CD14-positive monocyte (primary cell): ENCODE measurements at regions not wholly inside any gene's neighbourhood (a gene's known extent, or its start where the extent isn't known, plus 50 kb on each side); places are given as distances from the start of the nearest gene placed in this dataset.

Experiments used
- DNase-seq, 3 donors: peaks; one replicate each; pipeline ENCODE4 v3.0.0-alpha.2; 2011 to 2022
- H2AFZ ChIP-seq: 2 replicates; pipeline ENCODE4 v1.6.0; 2012; ENCODE audit warnings: mild to moderate bottlenecking, low read depth, low read length, inconsistent platforms; ENCODE audit not compliant: insufficient read depth, poor library complexity, severe bottlenecking
- H3K27ac ChIP-seq, 2 donors: 1 replicate in 1 of 2; 2 replicates in 1 of 2; pipeline ENCODE4 v1.5.1; 2012 to 2013; ENCODE audit warnings: low read length in 2 of 2, control low read depth in 1 of 2, inconsistent platforms in 1 of 2, low read depth in 1 of 2, mild to moderate bottlenecking in 1 of 2
- H3K27me3 ChIP-seq, 2 donors: one replicate each; pipeline versions ENCODE4 v1.6.0 to v1.6.1; 2011 to 2013; ENCODE audit warnings: low read length in 2 of 2; ENCODE audit not compliant: control insufficient read depth in 2 of 2, insufficient read depth in 2 of 2
- H3K36me3 ChIP-seq, 2 donors: replicated peaks in 1 of 2; 1 replicate in 1 of 2; 2 replicates in 1 of 2; pipeline versions ENCODE4 v1.5.1 to v1.6.1; 2012 to 2013; ENCODE audit warnings: low read length in 2 of 2, control low read depth in 1 of 2, inconsistent platforms in 1 of 2, mild to moderate bottlenecking in 1 of 2; ENCODE audit not compliant: insufficient read depth in 2 of 2, control insufficient read depth in 1 of 2
- H3K4me1 ChIP-seq, 2 donors: 1 replicate in 1 of 2; 2 replicates in 1 of 2; pipeline versions ENCODE4 v1.5.1 to v1.6.1; 2012 to 2013; ENCODE audit warnings: low read length in 2 of 2, control low read depth in 1 of 2, inconsistent platforms in 1 of 2, mild to moderate bottlenecking in 1 of 2, moderate library complexity in 1 of 2; ENCODE audit not compliant: insufficient read depth in 2 of 2, control insufficient read depth in 1 of 2
- H3K4me2 ChIP-seq: replicated peaks from 2 replicates; pipeline ENCODE3; 2012; ENCODE audit warnings: low read length, moderate library complexity, mild to moderate bottlenecking; ENCODE audit not compliant: poor library complexity, severe bottlenecking; ENCODE audit errors: extremely low read depth
- H3K4me3 ChIP-seq, 3 experiments: fragments of 200-600 bp in 1 of 3; sonication (generic) in 1 of 3; replicated peaks in 1 of 3; 1 replicate in 2 of 3; 2 replicates in 1 of 3; pipeline ENCODE4 v1.5.1; 2011 to 2013; ENCODE audit warnings: low read length in 3 of 3, mild to moderate bottlenecking in 3 of 3, control low read depth in 2 of 3, low read depth in 2 of 3, inconsistent platforms in 1 of 3, moderate library complexity in 1 of 3
- H3K79me2 ChIP-seq: 2 replicates; pipeline ENCODE4 v1.6.0; 2012; ENCODE audit warnings: mild to moderate bottlenecking, control low read depth, inconsistent platforms, low read length, moderate library complexity; ENCODE audit not compliant: insufficient read depth
- H3K9ac ChIP-seq: 2 replicates; pipeline ENCODE4 v1.6.0; 2017; ENCODE audit warnings: low read length, mild to moderate bottlenecking; ENCODE audit not compliant: insufficient read depth, poor library complexity, severe bottlenecking
- H3K9me3 ChIP-seq, 2 donors: replicated peaks in 1 of 2; 1 replicate in 1 of 2; 2 replicates in 1 of 2; pipeline versions ENCODE4 v1.5.1 to v1.6.1; 2012 to 2013; ENCODE audit warnings: low read length in 2 of 2, control low read depth in 1 of 2; ENCODE audit not compliant: control insufficient read depth in 1 of 2, insufficient read depth in 1 of 2
- H4K20me1 ChIP-seq: 2 replicates; pipeline ENCODE4 v1.6.0; 2012; ENCODE audit warnings: mild to moderate bottlenecking, low read length, control low read depth, moderate library complexity; ENCODE audit not compliant: insufficient read depth
- H3K27ac Mint-ChIP-seq, 7 donors: one replicate each; pipeline ENCODE4 v1.8.0; 2020; ENCODE audit warnings: mild to moderate bottlenecking in 7 of 7, mixed read lengths in 7 of 7, moderate library complexity in 6 of 7, inconsistent platforms in 2 of 7
- H3K27me3 Mint-ChIP-seq, 3 donors: one replicate each; pipeline ENCODE4 v1.8.0; 2021 to 2022; ENCODE audit warnings: low read depth in 3 of 3, mild to moderate bottlenecking in 3 of 3, mixed read lengths in 3 of 3, moderate library complexity in 3 of 3, inconsistent platforms in 1 of 3
- H3K36me3 Mint-ChIP-seq, 2 donors: one replicate each; pipeline ENCODE4 v1.8.0; 2020; ENCODE audit warnings: mixed read lengths in 2 of 2, inconsistent platforms in 1 of 2, mild to moderate bottlenecking in 1 of 2
- H3K4me1 Mint-ChIP-seq: one replicate; pipeline ENCODE4 v1.8.0; 2020; ENCODE audit warnings: mild to moderate bottlenecking, mixed read lengths
- H3K4me3 Mint-ChIP-seq, 2 donors: one replicate each; pipeline ENCODE4 v1.8.0; 2020; ENCODE audit warnings: mild to moderate bottlenecking in 2 of 2, mixed read lengths in 2 of 2, moderate library complexity in 1 of 2
- H3K9me3 Mint-ChIP-seq, 7 donors: one replicate each; pipeline ENCODE4 v1.8.0; 2020 to 2022; ENCODE audit warnings: mixed read lengths in 7 of 7, mild to moderate bottlenecking in 6 of 7, moderate library complexity in 6 of 7, inconsistent platforms in 2 of 7
- WGBS: methylation state at CpG from one replicate; pipeline ENCODE4 v1.1.5; 2013; ENCODE audit warnings: missing lambda C conversion rate; ENCODE audit not compliant: insufficient coverage; 5-methylcytosine and 5-hydroxymethylcytosine counted together
- intact Hi-C, 2 donors: fragments of 100-400 bp; cut with micrococcal nuclease; formaldehyde crosslinking; loops; one replicate each; pipeline versions ENCODE4 v1.15.0 to v1.15.1; 2023
- TF ChIP-seq, protein P1 (sequence below): fragments of 200-600 bp; IDR thresholded peaks from one replicate; pipeline ENCODE4 v1.8.0; 2022; ENCODE audit warnings: antibody characterized with exemption, mild to moderate bottlenecking

- no peaks in the 10 kb centered on the region for H3K79me2 ChIP-seq
Observed at GRCh38 chr20:41719151-41719550, 101.0 kb upstream of the CHD6 start.

DNA sequence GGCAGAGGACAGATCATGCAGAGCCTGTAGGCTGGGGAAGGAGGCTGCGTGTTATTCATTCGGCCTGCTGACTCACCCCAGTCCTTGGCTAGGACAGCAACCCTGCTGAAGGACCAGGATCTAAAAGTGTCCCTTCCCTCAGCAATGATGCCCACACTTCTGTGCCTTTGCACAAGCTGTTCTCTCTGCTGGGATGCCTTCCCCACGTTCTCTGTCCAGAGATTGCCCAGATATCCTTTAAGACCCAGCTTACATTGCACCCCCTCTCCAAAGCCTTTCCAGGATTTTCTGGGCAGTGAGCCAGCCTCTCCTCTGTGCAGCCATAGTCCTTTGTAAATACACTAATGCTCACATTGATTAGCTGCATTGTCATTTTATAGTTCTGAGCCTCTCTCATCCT, 99.3 kb upstream of the CHD6 start:
- intact Hi-C loops = no loop called here

More at GRCh38 chr20:41719151-41719550, 101.0 kb upstream of the CHD6 start:
- TF ChIP-seq, protein P1, sequence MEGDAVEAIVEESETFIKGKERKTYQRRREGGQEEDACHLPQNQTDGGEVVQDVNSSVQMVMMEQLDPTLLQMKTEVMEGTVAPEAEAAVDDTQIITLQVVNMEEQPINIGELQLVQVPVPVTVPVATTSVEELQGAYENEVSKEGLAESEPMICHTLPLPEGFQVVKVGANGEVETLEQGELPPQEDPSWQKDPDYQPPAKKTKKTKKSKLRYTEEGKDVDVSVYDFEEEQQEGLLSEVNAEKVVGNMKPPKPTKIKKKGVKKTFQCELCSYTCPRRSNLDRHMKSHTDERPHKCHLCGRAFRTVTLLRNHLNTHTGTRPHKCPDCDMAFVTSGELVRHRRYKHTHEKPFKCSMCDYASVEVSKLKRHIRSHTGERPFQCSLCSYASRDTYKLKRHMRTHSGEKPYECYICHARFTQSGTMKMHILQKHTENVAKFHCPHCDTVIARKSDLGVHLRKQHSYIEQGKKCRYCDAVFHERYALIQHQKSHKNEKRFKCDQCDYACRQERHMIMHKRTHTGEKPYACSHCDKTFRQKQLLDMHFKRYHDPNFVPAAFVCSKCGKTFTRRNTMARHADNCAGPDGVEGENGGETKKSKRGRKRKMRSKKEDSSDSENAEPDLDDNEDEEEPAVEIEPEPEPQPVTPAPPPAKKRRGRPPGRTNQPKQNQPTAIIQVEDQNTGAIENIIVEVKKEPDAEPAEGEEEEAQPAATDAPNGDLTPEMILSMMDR = no peak
- WGBS = 94% methylated on average over 3 of the region's 4 CpGs
- Mint-ChIP-seq H3K36me3 (no peaks in the 10 kb centered on the region), H3K27ac (no peak overlapping the region), H3K4me1 (no peaks in the 10 kb centered on the region), H3K27me3 (peaks cover 4 to 11% (median 5%) of the 10 kb centered on the region in 3 donors), H3K9me3 (peaks cover 0 to 7% (median 2%) of the 10 kb centered on the region in 7 donors), H3K4me3 (no peak overlapping the region)
- H3K4me2 ChIP-seq = no peak overlapping the region
- intact Hi-C loops = no loop called here
- H3K4me1 ChIP-seq = no peaks in the 10 kb centered on the region
- H2AFZ ChIP-seq = no peak overlapping the region
- no peak for DNase-seq
- H3K36me3 ChIP-seq = no peaks in the 10 kb centered on the region
- no peaks in the 10 kb centered on the region for H3K27me3 ChIP-seq
- no peaks in the 10 kb centered on the region for H3K9me3 ChIP-seq
- H3K27ac ChIP-seq = no peak overlapping the region
- H3K9ac ChIP-seq = no peak overlapping the region
- no peaks in the 10 kb centered on the region for H4K20me1 ChIP-seq
- H3K4me3 ChIP-seq = no peak overlapping the region

More for the DNA sequence above, 99.3 kb upstream of the CHD6 start:
- Mint-ChIP-seq H3K4me1 (no peaks in the 10 kb centered on the region), H3K9me3 (peaks cover 0 to 7% (median 1%) of the 10 kb centered on the region in 7 donors), H3K4me3 (no peak overlapping the region), H3K27ac (no peak overlapping the region), H3K36me3 (no peaks in the 10 kb centered on the region), H3K27me3 (peaks cover 6 to 11% (median 6%) of the 10 kb centered on the region in 3 donors)
- no peaks in the 10 kb centered on the region for H3K27me3 ChIP-seq
- TF ChIP-seq, protein P1 = no peak
- no peak overlapping the region for H3K27ac ChIP-seq
- H3K4me2 ChIP-seq = no peak overlapping the region
- 83% methylated on average over 3 of the region's 3 CpGs for WGBS
- no peaks in the 10 kb centered on the region for H4K20me1 ChIP-seq
- no peaks in the 10 kb centered on the region for H3K79me2 ChIP-seq
- H3K9me3 ChIP-seq = no peaks in the 10 kb centered on the region
- no peak overlapping the region for H2AFZ ChIP-seq
- H3K4me1 ChIP-seq = no peaks in the 10 kb centered on the region
- no peak overlapping the region for H3K9ac ChIP-seq
- H3K4me3 ChIP-seq = no peak overlapping the region
- DNase-seq = no peak
- no peaks in the 10 kb centered on the region for H3K36me3 ChIP-seq
